ENCODE measurements at regions not wholly inside any gene's neighbourhood (a gene's known extent, or its start where the extent isn't known, plus 50 kb on each side); places are given as distances from the start of the nearest gene placed in this dataset.

DNA sequence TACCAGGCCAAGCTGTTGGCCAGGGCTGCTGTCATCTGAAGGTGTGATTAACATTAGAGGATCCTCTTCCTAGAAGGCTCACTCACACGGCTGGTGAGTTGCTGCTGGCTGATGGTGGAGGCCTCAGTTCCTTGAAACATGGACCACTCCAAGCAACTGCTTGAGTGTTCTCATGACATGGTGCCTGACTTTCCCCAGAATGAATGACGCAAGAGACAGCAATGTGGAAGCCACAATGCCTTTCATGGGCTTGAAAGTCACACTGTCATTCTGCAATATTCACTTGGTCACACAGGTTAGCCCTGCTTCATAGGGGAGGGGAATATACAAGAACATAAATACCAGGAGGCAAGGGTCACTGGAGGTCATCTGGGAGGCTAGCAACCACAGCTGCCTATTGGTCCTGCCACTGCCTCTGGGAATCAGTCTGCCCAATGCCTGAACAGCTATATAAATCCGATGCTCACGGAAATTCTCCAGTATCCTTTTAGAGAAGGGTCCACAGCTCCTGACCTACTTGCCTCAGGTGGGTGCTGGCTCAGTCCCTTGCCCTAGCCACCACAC is 97.1 kb upstream of the MAML3 start:
- no peak overlapping the region for H3K4me3 Mint-ChIP-seq
- H3K36me3 Mint-ChIP-seq: no peaks in the 10 kb centered on the region
- no peaks in the 10 kb centered on the region for H3K9me3 Mint-ChIP-seq
- H3K4me1 Mint-ChIP-seq: peaks cover 48% of the 10 kb centered on the region
- no peak for ATAC-seq
- ChIA-PET POLR2A (interaction anchor here (0.6 to 3.7 kb wide), 3 partner anchors 13 to 99 kb away, joined by 3 to 20 read pairs (median 6); partner anchors contain the start of gene MAML3), CTCF (interaction anchor here (0.9 to 2.9 kb wide), 3 partner anchors 13 to 109 kb away, joined by 4 to 26 read pairs (median 5); partner anchors contain the start of gene MAML3)
- TF ChIP-seq EMX1 (CRISPR knock-in tag; IDR thresholded peaks at IDR 0.05) (no peak), TEAD4 (CRISPR knock-in tag; IDR thresholded peaks at IDR 0.05) (no peak), ZNF671 (CRISPR knock-in tag; IDR thresholded peaks at IDR 0.05) (no peak), NFE2L1 (CRISPR knock-in tag; IDR thresholded peaks at IDR 0.05) (no peak), GABPB1 (CRISPR knock-in tag; IDR thresholded peaks at IDR 0.05) (no peak), KAT7 (CRISPR knock-in tag; IDR thresholded peaks at IDR 0.05; ENCODE audit: borderline replicate concordance) (no peak), IRF2 (CRISPR knock-in tag; IDR thresholded peaks at IDR 0.05; ENCODE audit: borderline replicate concordance, low read depth) (no peak), JUN (CRISPR knock-in tag; IDR thresholded peaks at IDR 0.05) (no peak), ZNF423 (CRISPR knock-in tag; IDR thresholded peaks at IDR 0.05) (no peak)
- TF ChIP-seq, protein P1, sequence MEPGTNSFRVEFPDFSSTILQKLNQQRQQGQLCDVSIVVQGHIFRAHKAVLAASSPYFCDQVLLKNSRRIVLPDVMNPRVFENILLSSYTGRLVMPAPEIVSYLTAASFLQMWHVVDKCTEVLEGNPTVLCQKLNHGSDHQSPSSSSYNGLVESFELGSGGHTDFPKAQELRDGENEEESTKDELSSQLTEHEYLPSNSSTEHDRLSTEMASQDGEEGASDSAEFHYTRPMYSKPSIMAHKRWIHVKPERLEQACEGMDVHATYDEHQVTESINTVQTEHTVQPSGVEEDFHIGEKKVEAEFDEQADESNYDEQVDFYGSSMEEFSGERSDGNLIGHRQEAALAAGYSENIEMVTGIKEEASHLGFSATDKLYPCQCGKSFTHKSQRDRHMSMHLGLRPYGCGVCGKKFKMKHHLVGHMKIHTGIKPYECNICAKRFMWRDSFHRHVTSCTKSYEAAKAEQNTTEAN (CRISPR knock-in tag; IDR thresholded peaks at IDR 0.05): no peak
- TF ChIP-seq, protein P2, sequence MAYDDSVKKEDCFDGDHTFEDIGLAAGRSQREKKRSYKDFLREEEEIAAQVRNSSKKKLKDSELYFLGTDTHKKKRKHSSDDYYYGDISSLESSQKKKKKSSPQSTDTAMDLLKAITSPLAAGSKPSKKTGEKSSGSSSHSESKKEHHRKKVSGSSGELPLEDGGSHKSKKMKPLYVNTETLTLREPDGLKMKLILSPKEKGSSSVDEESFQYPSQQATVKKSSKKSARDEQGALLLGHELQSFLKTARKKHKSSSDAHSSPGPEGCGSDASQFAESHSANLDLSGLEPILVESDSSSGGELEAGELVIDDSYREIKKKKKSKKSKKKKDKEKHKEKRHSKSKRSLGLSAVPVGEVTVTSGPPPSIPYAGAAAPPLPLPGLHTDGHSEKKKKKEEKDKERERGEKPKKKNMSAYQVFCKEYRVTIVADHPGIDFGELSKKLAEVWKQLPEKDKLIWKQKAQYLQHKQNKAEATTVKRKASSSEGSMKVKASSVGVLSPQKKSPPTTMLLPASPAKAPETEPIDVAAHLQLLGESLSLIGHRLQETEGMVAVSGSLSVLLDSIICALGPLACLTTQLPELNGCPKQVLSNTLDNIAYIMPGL (CRISPR knock-in tag; IDR thresholded peaks at IDR 0.05): no peak
- TF ChIP-seq, protein P3, sequence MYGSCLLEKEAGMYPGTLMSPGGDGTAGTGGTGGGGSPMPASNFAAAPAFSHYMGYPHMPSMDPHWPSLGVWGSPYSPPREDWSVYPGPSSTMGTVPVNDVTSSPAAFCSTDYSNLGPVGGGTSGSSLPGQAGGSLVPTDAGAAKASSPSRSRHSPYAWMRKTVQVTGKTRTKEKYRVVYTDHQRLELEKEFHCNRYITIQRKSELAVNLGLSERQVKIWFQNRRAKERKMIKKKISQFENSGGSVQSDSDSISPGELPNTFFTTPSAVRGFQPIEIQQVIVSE (CRISPR knock-in tag; IDR thresholded peaks at IDR 0.05; ENCODE audit: borderline replicate concordance): no peak
- no peak overlapping the region for H3K27ac Mint-ChIP-seq
- DNase-seq (ENCODE audit: low spot score): no peak
- H3K27me3 Mint-ChIP-seq (ENCODE audit: low read depth): peaks cover 40% of the 10 kb centered on the region

DNA sequence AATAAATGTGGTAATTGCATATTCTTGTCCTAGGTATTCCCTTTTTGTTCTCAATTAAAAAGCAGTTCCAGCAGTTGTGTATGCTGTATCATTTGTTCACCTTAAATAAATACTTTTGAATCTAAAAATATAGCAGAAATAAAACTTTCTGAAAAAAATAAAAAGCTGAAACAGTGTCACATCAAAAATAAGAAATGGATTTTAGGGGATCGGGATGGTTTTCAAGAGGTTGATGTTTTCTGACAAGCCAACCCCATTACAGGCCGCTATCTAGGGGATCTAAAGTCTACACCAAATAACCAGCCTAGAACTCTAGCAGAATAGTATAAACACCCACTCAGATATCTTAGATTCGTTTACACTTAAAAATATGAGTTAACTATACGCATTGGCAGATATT is 95.4 kb upstream of the MAML3 start:
- TF ChIP-seq, protein P4, sequence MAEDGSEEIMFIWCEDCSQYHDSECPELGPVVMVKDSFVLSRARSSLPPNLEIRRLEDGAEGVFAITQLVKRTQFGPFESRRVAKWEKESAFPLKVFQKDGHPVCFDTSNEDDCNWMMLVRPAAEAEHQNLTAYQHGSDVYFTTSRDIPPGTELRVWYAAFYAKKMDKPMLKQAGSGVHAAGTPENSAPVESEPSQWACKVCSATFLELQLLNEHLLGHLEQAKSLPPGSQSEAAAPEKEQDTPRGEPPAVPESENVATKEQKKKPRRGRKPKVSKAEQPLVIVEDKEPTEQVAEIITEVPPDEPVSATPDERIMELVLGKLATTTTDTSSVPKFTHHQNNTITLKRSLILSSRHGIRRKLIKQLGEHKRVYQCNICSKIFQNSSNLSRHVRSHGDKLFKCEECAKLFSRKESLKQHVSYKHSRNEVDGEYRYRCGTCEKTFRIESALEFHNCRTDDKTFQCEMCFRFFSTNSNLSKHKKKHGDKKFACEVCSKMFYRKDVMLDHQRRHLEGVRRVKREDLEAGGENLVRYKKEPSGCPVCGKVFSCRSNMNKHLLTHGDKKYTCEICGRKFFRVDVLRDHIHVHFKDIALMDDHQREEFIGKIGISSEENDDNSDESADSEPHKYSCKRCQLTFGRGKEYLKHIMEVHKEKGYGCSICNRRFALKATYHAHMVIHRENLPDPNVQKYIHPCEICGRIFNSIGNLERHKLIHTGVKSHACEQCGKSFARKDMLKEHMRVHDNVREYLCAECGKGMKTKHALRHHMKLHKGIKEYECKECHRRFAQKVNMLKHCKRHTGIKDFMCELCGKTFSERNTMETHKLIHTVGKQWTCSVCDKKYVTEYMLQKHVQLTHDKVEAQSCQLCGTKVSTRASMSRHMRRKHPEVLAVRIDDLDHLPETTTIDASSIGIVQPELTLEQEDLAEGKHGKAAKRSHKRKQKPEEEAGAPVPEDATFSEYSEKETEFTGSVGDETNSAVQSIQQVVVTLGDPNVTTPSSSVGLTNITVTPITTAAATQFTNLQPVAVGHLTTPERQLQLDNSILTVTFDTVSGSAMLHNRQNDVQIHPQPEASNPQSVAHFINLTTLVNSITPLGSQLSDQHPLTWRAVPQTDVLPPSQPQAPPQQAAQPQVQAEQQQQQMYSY (CRISPR knock-in tag; IDR thresholded peaks at IDR 0.05): peak; percentile 86
- TF ChIP-seq ZNF317 (CRISPR knock-in tag; IDR thresholded peaks at IDR 0.05; ENCODE audit: borderline replicate concordance, low read depth) (no peak), TP53 (CRISPR knock-in tag; IDR thresholded peaks at IDR 0.05) (no peak)
- Mint-ChIP-seq H3K4me3 (no peak overlapping the region), H3K27me3 (ENCODE audit: low read depth) (peaks cover 25% of the 10 kb centered on the region), H3K4me1 (peaks cover 34% of the 10 kb centered on the region), H3K27ac (no peak overlapping the region), H3K36me3 (no peaks in the 10 kb centered on the region), H3K9me3 (no peaks in the 10 kb centered on the region)
- DNase-seq (ENCODE audit: low spot score) (no peak), ATAC-seq (no peak)
- POLR2A ChIA-PET: interaction anchor here (1.1 kb wide), 1 partner anchor 9 kb away, joined by 3 read pairs; no protein-coding TSS in a partner anchor
- CTCF ChIA-PET: no interaction called here

DNA sequence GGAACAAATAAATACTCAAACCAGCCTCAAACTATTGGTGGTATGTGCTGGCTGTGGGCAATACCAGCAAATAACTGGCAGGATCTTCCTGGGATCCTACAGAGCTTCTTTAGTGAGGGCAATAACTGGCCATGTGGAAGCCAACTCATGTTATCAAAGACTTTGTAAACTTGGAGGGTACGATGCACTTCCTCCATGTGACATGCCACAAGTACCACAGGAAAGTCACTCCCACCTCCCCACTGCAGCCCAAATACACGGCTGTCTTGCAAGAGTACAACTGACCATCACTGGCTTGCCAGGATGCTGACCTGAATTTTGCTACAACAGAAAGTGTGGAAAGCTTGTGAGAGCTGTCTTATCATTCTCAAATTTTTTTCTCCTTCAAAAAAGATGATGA is 93.3 kb upstream of the MAML3 start:
- no peak overlapping the region for H3K27ac Mint-ChIP-seq
- POLR2A ChIA-PET: no interaction called here
- TF ChIP-seq ETV6 (CRISPR knock-in tag; IDR thresholded peaks at IDR 0.05): no peak
- no peak for TF ChIP-seq TEAD4 (CRISPR knock-in tag; IDR thresholded peaks at IDR 0.05)
- no peak for TF ChIP-seq SMAD3 (CRISPR knock-in tag; IDR thresholded peaks at IDR 0.05; ENCODE audit: borderline replicate concordance)
- TF ChIP-seq KAT7 (CRISPR knock-in tag; IDR thresholded peaks at IDR 0.05; ENCODE audit: borderline replicate concordance): no peak
- no peak for TF ChIP-seq NFE2L1 (CRISPR knock-in tag; IDR thresholded peaks at IDR 0.05)
- TF ChIP-seq ZNF416 (CRISPR knock-in tag; IDR thresholded peaks at IDR 0.05): no peak
- TF ChIP-seq SMAD4 (CRISPR knock-in tag; IDR thresholded peaks at IDR 0.05): no peak
- TF ChIP-seq, protein P5, sequence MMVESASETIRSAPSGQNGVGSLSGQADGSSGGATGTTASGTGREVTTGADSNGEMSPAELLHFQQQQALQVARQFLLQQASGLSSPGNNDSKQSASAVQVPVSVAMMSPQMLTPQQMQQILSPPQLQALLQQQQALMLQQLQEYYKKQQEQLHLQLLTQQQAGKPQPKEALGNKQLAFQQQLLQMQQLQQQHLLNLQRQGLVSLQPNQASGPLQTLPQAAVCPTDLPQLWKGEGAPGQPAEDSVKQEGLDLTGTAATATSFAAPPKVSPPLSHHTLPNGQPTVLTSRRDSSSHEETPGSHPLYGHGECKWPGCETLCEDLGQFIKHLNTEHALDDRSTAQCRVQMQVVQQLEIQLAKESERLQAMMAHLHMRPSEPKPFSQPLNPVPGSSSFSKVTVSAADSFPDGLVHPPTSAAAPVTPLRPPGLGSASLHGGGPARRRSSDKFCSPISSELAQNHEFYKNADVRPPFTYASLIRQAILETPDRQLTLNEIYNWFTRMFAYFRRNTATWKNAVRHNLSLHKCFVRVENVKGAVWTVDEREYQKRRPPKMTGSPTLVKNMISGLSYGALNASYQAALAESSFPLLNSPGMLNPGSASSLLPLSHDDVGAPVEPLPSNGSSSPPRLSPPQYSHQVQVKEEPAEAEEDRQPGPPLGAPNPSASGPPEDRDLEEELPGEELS (CRISPR knock-in tag; IDR thresholded peaks at IDR 0.05): no peak
- TF ChIP-seq, protein P6, sequence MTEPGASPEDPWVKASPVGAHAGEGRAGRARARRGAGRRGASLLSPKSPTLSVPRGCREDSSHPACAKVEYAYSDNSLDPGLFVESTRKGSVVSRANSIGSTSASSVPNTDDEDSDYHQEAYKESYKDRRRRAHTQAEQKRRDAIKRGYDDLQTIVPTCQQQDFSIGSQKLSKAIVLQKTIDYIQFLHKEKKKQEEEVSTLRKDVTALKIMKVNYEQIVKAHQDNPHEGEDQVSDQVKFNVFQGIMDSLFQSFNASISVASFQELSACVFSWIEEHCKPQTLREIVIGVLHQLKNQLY (CRISPR knock-in tag; IDR thresholded peaks at IDR 0.05): no peak

More for the DNA sequence above, 93.3 kb upstream of the MAML3 start:
- CTCF ChIA-PET: no interaction called here
- DNase-seq (ENCODE audit: low spot score): no peak
- H3K36me3 Mint-ChIP-seq: no peaks in the 10 kb centered on the region
- H3K4me1 Mint-ChIP-seq: peaks cover 39% of the 10 kb centered on the region
- ATAC-seq: no peak
- H3K4me3 Mint-ChIP-seq: no peak overlapping the region
- peaks cover 17% of the 10 kb centered on the region for H3K27me3 Mint-ChIP-seq (ENCODE audit: low read depth)
- no peaks in the 10 kb centered on the region for H3K9me3 Mint-ChIP-seq

Data from WTC11 (cell line).